ENCODE measurements at regions not wholly inside any gene's neighbourhood (a gene's known extent, or its start where the extent isn't known, plus 50 kb on each side); places are given as distances from the start of the nearest gene placed in this dataset.
"Not testable (repeated sequence)": the region's sequence is repeated elsewhere in the genome, so short reads cannot be mapped to it uniquely, and the experiment has no call there.

DNA sequence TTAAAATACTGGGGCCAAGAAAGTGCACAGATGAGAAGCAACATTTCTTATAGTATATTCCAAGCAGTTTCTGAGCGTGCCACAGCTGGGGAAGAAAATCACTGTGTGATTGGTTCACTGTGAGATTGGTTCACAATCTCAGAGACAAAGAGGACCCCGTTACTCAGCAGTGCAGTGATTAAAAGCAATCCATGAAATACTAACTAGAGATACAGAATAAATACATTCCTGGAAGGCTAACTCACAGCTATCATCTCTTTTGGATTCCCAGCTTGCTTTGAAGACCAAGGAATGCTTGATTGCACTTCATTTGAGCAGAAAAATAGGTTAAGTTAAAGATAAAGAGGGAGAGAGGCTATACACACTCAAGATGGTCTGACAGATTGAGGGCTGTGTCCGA lies 132.1 kb upstream of the RAPGEF2 start:
- WGBS = 100% methylated on average over 2 of the region's 3 CpGs

GRCh38 chr4:158974438-158974837 lies 128.4 kb upstream of the RAPGEF2 start:
- not testable (repeated sequence) for H3K18ac ChIP-seq (ENCODE audit: low read depth in 1 of 2, low read length in 2 of 2); H3K79me1 ChIP-seq (replicated peaks; ENCODE audit: low read length, poor library complexity, severe bottlenecking); H3K9me3 ChIP-seq (ENCODE audit: control insufficient read depth, low read length); H2AFZ ChIP-seq (ENCODE audit: low read depth, low read length); H3K27me3 ChIP-seq (ENCODE audit: control insufficient read depth in 1 of 2, insufficient read depth in 1 of 2, low read length in 2 of 2); H4K8ac ChIP-seq (ENCODE audit: low read length); H2BK15ac ChIP-seq (ENCODE audit: low read depth, poor library complexity, severe bottlenecking); H3K4me2 ChIP-seq (ENCODE audit: low read length, poor library complexity, severe bottlenecking); H3K4me1 ChIP-seq (ENCODE audit: control insufficient read depth, insufficient read depth, low read depth, low read length); H2AK5ac ChIP-seq (ENCODE audit: low read length, severe bottlenecking); H3K9ac ChIP-seq (ENCODE audit: low read length); H3K4me3 ChIP-seq (ENCODE audit: insufficient read depth in 1 of 2, low read depth in 1 of 2, low read length in 2 of 2); H4K91ac ChIP-seq (ENCODE audit: low read length); H3K23ac ChIP-seq (ENCODE audit: low read length in 2 of 2); DNase-seq; H2BK120ac ChIP-seq (ENCODE audit: low read depth, low read length); H2BK12ac ChIP-seq (ENCODE audit: low read length in 2 of 2); H3K4ac ChIP-seq (ENCODE audit: low read depth in 1 of 2, low read length in 2 of 2); H2BK5ac ChIP-seq (ENCODE audit: low read depth, low read length, poor library complexity, severe bottlenecking); H3K14ac ChIP-seq (ENCODE audit: low read length in 2 of 2); H3K27ac ChIP-seq (ENCODE audit: low read length, poor library complexity, severe bottlenecking); H3K36me3 ChIP-seq (ENCODE audit: control insufficient read depth in 1 of 2, insufficient read depth in 2 of 2, low read depth in 1 of 2, low read length in 2 of 2)
- WGBS = no CpG with 5 or more reads among the region's 2 CpGs

More for the DNA sequence above, 132.1 kb upstream of the RAPGEF2 start:
- Histone ChIP-seq H3K27me3 (ENCODE audit: control insufficient read depth in 1 of 2, insufficient read depth in 1 of 2, low read length in 2 of 2) (no peaks in the 10 kb centered on the region), H3K9ac (ENCODE audit: low read length) (no peak overlapping the region), H3K4ac (ENCODE audit: low read depth in 1 of 2, low read length in 2 of 2) (no peak overlapping the region), H3K9me3 (ENCODE audit: control insufficient read depth, low read length) (no peaks in the 10 kb centered on the region), H3K18ac (ENCODE audit: low read depth in 1 of 2, low read length in 2 of 2) (no peak overlapping the region), H3K36me3 (ENCODE audit: control insufficient read depth in 1 of 2, insufficient read depth in 2 of 2, low read depth in 1 of 2, low read length in 2 of 2) (no peaks in the 10 kb centered on the region), H3K14ac (ENCODE audit: low read length in 2 of 2) (no peak overlapping the region), H2BK12ac (ENCODE audit: low read length in 2 of 2) (no peak overlapping the region), H3K4me1 (ENCODE audit: control insufficient read depth, insufficient read depth, low read depth, low read length) (peaks cover 1% of the 10 kb centered on the region), H2BK5ac (ENCODE audit: low read depth, low read length, poor library complexity, severe bottlenecking) (no peak overlapping the region), H4K91ac (ENCODE audit: low read length) (no peak overlapping the region), H2BK120ac (ENCODE audit: low read depth, low read length) (no peak overlapping the region), H3K27ac (ENCODE audit: low read length, poor library complexity, severe bottlenecking) (no peak overlapping the region), H2AFZ (ENCODE audit: low read depth, low read length) (no peak overlapping the region), H3K4me2 (ENCODE audit: low read length, poor library complexity, severe bottlenecking) (no peak overlapping the region), H2AK5ac (ENCODE audit: low read length, severe bottlenecking) (no peak overlapping the region), H3K79me1 (replicated peaks; ENCODE audit: low read length, poor library complexity, severe bottlenecking) (no peaks in the 10 kb centered on the region), H2BK15ac (ENCODE audit: low read depth, poor library complexity, severe bottlenecking) (no peak overlapping the region), H3K4me3 (ENCODE audit: insufficient read depth in 1 of 2, low read depth in 1 of 2, low read length in 2 of 2) (no peak overlapping the region), H3K23ac (ENCODE audit: low read length in 2 of 2) (no peak overlapping the region), H4K8ac (ENCODE audit: low read length) (no peak overlapping the region)
- no peak for DNase-seq

DNA sequence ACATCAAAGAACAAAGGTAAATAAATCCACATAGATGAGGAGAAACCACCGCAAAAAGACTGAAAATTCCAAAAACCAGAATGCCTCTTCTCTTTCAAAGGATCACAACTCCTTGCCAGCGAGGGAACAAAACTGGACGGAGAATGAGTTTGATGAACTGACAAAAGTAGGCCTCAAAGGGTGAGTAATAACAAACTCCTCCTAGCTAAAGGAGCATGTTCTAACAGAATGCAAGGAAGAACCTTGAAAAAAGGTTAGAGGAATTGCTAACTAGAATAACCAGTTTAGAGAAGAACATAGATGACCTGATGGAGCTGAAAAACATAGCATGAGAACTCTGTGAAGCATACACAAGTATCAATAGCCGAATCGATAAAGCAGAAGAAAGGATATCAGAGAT lies 122.2 kb upstream of the RAPGEF2 start:
- H3K4ac ChIP-seq (ENCODE audit: low read depth in 1 of 2, low read length in 2 of 2); H3K4me3 ChIP-seq (ENCODE audit: insufficient read depth in 1 of 2, low read depth in 1 of 2, low read length in 2 of 2); H3K9ac ChIP-seq (ENCODE audit: low read length); H3K14ac ChIP-seq (ENCODE audit: low read length in 2 of 2); H4K8ac ChIP-seq (ENCODE audit: low read length); H3K4me2 ChIP-seq (ENCODE audit: low read length, poor library complexity, severe bottlenecking); H3K9me3 ChIP-seq (ENCODE audit: control insufficient read depth, low read length); H3K4me1 ChIP-seq (ENCODE audit: control insufficient read depth, insufficient read depth, low read depth, low read length); H3K36me3 ChIP-seq (ENCODE audit: control insufficient read depth in 1 of 2, insufficient read depth in 2 of 2, low read depth in 1 of 2, low read length in 2 of 2); H2BK15ac ChIP-seq (ENCODE audit: low read depth, poor library complexity, severe bottlenecking); H3K27me3 ChIP-seq (ENCODE audit: control insufficient read depth in 1 of 2, insufficient read depth in 1 of 2, low read length in 2 of 2); H2BK12ac ChIP-seq (ENCODE audit: low read length in 2 of 2); H2AK5ac ChIP-seq (ENCODE audit: low read length, severe bottlenecking); H3K79me1 ChIP-seq (replicated peaks; ENCODE audit: low read length, poor library complexity, severe bottlenecking); H3K23ac ChIP-seq (ENCODE audit: low read length in 2 of 2); H3K18ac ChIP-seq (ENCODE audit: low read depth in 1 of 2, low read length in 2 of 2); H4K91ac ChIP-seq (ENCODE audit: low read length); DNase-seq; H3K27ac ChIP-seq (ENCODE audit: low read length, poor library complexity, severe bottlenecking); H2AFZ ChIP-seq (ENCODE audit: low read depth, low read length); H2BK120ac ChIP-seq (ENCODE audit: low read depth, low read length); H2BK5ac ChIP-seq (ENCODE audit: low read depth, low read length, poor library complexity, severe bottlenecking): not testable (repeated sequence)
- WGBS = over 99% methylated on average over 4 of the region's 5 CpGs

- Histone ChIP-seq H3K27me3 (ENCODE audit: control insufficient read depth in 1 of 2, insufficient read depth in 1 of 2, low read length in 2 of 2) (no peaks in the 10 kb centered on the region), H3K4ac (ENCODE audit: low read depth in 1 of 2, low read length in 2 of 2) (no peak overlapping the region), H3K79me1 (replicated peaks; ENCODE audit: low read length, poor library complexity, severe bottlenecking) (no peaks in the 10 kb centered on the region), H2BK12ac (ENCODE audit: low read length in 2 of 2) (no peak overlapping the region), H3K4me1 (ENCODE audit: control insufficient read depth, insufficient read depth, low read depth, low read length) (no peaks in the 10 kb centered on the region), H3K36me3 (ENCODE audit: control insufficient read depth in 1 of 2, insufficient read depth in 2 of 2, low read depth in 1 of 2, low read length in 2 of 2) (no peaks in the 10 kb centered on the region), H2AK5ac (ENCODE audit: low read length, severe bottlenecking) (no peak overlapping the region), H3K23ac (ENCODE audit: low read length in 2 of 2) (no peak overlapping the region), H2BK5ac (ENCODE audit: low read depth, low read length, poor library complexity, severe bottlenecking) (no peak overlapping the region), H3K9me3 (ENCODE audit: control insufficient read depth, low read length) (no peaks in the 10 kb centered on the region), H3K9ac (ENCODE audit: low read length) (no peak overlapping the region), H3K4me3 (ENCODE audit: insufficient read depth in 1 of 2, low read depth in 1 of 2, low read length in 2 of 2) (no peak overlapping the region), H4K91ac (ENCODE audit: low read length) (no peak overlapping the region), H4K8ac (ENCODE audit: low read length) (no peak overlapping the region), H2AFZ (ENCODE audit: low read depth, low read length) (no peak overlapping the region), H3K14ac (ENCODE audit: low read length in 2 of 2) (no peak overlapping the region), H3K18ac (ENCODE audit: low read depth in 1 of 2, low read length in 2 of 2) (no peak overlapping the region), H3K4me2 (ENCODE audit: low read length, poor library complexity, severe bottlenecking) (no peak overlapping the region), H2BK15ac (ENCODE audit: low read depth, poor library complexity, severe bottlenecking) (no peak overlapping the region), H3K27ac (ENCODE audit: low read length, poor library complexity, severe bottlenecking) (no peak overlapping the region), H2BK120ac (ENCODE audit: low read depth, low read length) (no peak overlapping the region)
- DNase-seq = no peak
- 88% methylated on average over 4 of the region's 5 CpGs for WGBS
These were observed 111.2 kb upstream of the RAPGEF2 start for GRCh38 chr4:158991534-158992155.

All from mesenchymal stem cell (in vitro differentiated cells and primary cell).